Endothelial cell of umbilical vein (primary cell): ENCODE measurements at regions not wholly inside any gene's neighbourhood (a gene's known extent, or its start where the extent isn't known, plus 50 kb on each side); places are given as distances from the start of the nearest gene placed in this dataset.

Experiments used
- BruUV-seq: library from RNA; stranded (reverse); fragments of 400-500 nt; replicated peaks from 2 replicates; lab custom pipeline; 2021; lab: Mats Ljungman, UMichigan
- CTCF ChIA-PET: fragments of 300-600, 350-600 bp; sonication (Branson Sonifier 250); formaldehyde crosslinking; loops from one replicate; lab custom pipeline; 2021; ENCODE audit warnings: antibody characterized with exemption, inconsistent platforms; lab: Charles Lee
- POLR2A ChIA-PET: fragments of 300-600, 350-600 bp; sonication (Branson Sonifier 250); formaldehyde crosslinking; loops from one replicate; lab custom pipeline; 2021; ENCODE audit warnings: antibody characterized with exemption, inconsistent platforms; lab: Charles Lee
- DNase-seq: peaks from one replicate; pipeline ENCODE4 v3.0.0-alpha.2; 2011; ENCODE audit warnings: low read depth, low spot score
- FAIRE-seq: peaks from 2 replicates; lab custom pipeline; 2011; peaks lifted over from hg19 to GRCh38; lab: Jason Lieb, UNC
- H2AFZ ChIP-seq: 2 replicates; pipeline ENCODE4 v1.6.0; 2012; ENCODE audit warnings: low read depth, low read length, control low read depth, inconsistent platforms
- H3K27ac ChIP-seq: 2 replicates; pipeline ENCODE4 v1.5.1; 2011; ENCODE audit warnings: low read depth, mild to moderate bottlenecking, control low read depth, low read length, moderate library complexity; ENCODE audit not compliant: insufficient read depth
- H3K27me3 ChIP-seq, 2 experiments: 2 replicates each; pipeline versions ENCODE4 v1.6.0 to v1.6.1; 2011; ENCODE audit warnings: low read length in 2 of 2, mixed read lengths in 1 of 2; ENCODE audit not compliant: control insufficient read depth in 2 of 2, insufficient read depth in 2 of 2
- H3K36me3 ChIP-seq, 2 experiments: 2 replicates in 1 of 2; 3 replicates in 1 of 2; pipeline ENCODE4 v1.5.1; 2011; ENCODE audit warnings: low read length in 2 of 2, mild to moderate bottlenecking in 1 of 2, moderate library complexity in 1 of 2; ENCODE audit not compliant: control insufficient read depth in 2 of 2, insufficient read depth in 2 of 2; ENCODE audit errors: extremely low read depth in 1 of 2
- H3K4me1 ChIP-seq: 3 replicates; pipeline ENCODE4 v1.5.1; 2011; ENCODE audit warnings: mild to moderate bottlenecking, low read length; ENCODE audit not compliant: control insufficient read depth, insufficient read depth; ENCODE audit errors: extremely low read depth
- H3K4me2 ChIP-seq: 2 replicates; pipeline ENCODE4 v1.6.1; 2011; ENCODE audit warnings: low read length, control low read depth, mixed read lengths; ENCODE audit not compliant: insufficient read depth
- H3K4me3 ChIP-seq, 3 experiments: fragments of 200-600 bp in 1 of 3; sonication (generic), shearing (Covaris generic) in 1 of 3; replicated peaks in 1 of 3; 2 replicates each; pipeline ENCODE4 v1.5.1; 2011 to 2016; ENCODE audit warnings: control low read depth in 3 of 3, low read length in 3 of 3, mild to moderate bottlenecking in 2 of 3, inconsistent platforms in 1 of 3, low read depth in 1 of 3, moderate library complexity in 1 of 3; ENCODE audit not compliant: insufficient read depth in 1 of 3
- H3K79me2 ChIP-seq: 2 replicates; pipeline ENCODE4 v1.6.0; 2012; ENCODE audit warnings: low read length, inconsistent platforms; ENCODE audit not compliant: control insufficient read depth, insufficient read depth
- H3K9ac ChIP-seq: replicated peaks from 2 replicates; pipeline ENCODE3; 2011; ENCODE audit warnings: low read length, control low read depth; ENCODE audit not compliant: insufficient read depth; ENCODE audit errors: extremely low read depth
- H3K9me1 ChIP-seq: replicated peaks from 3 replicates; pipeline ENCODE4 v1.6.0; 2011; ENCODE audit warnings: mild to moderate bottlenecking, low read length; ENCODE audit not compliant: control insufficient read depth, insufficient read depth; ENCODE audit errors: extremely low read depth
- H3K9me3 ChIP-seq: replicated peaks from 2 replicates; pipeline ENCODE4 v1.5.1; 2012; ENCODE audit warnings: low read length, inconsistent platforms; ENCODE audit not compliant: control insufficient read depth, insufficient read depth
- H4K20me1 ChIP-seq: replicated peaks from 2 replicates; pipeline ENCODE3; 2011; ENCODE audit warnings: mild to moderate bottlenecking, low read length; ENCODE audit not compliant: control insufficient read depth, insufficient read depth; ENCODE audit errors: extremely low read depth
- EZH2 ChIP-seq: IDR thresholded peaks from 2 replicates; pipeline ENCODE4 v1.6.1; 2012; ENCODE audit warnings: borderline replicate concordance, low read depth, mild to moderate bottlenecking, moderate library complexity, low read length, inconsistent platforms; ENCODE audit not compliant: severe bottlenecking
- FOS ChIP-seq: IDR thresholded peaks from 2 replicates; pipeline ENCODE4 v1.6.1; 2011; ENCODE audit warnings: mild to moderate bottlenecking, low read length, moderate library complexity, borderline replicate concordance; ENCODE audit not compliant: insufficient read depth
- GATA2 ChIP-seq: IDR thresholded peaks from 2 replicates; pipeline ENCODE4 v1.7.0; 2011; ENCODE audit warnings: low read depth, mild to moderate bottlenecking, moderate library complexity, mixed read lengths, low read length; ENCODE audit not compliant: insufficient read length, insufficient read depth
- JUN ChIP-seq: IDR thresholded peaks from 2 replicates; pipeline ENCODE4 v1.6.1; 2011; ENCODE audit warnings: borderline replicate concordance, low read depth; ENCODE audit not compliant: insufficient read length, insufficient read depth
- MAX ChIP-seq: IDR thresholded peaks from 2 replicates; pipeline ENCODE4 v1.6.1; 2011; ENCODE audit not compliant: insufficient read depth, insufficient read length
- MYC ChIP-seq: IDR thresholded peaks from one replicate; pipeline ENCODE4 v1.6.1; 2011; ENCODE audit warnings: mild to moderate bottlenecking, low read depth, low read length
- POLR2A ChIP-seq: IDR thresholded peaks from 2 replicates; pipeline ENCODE4 v1.6.1; 2012; ENCODE audit warnings: low read depth, mild to moderate bottlenecking, control low read depth, low read length
- POLR2AphosphoS5 ChIP-seq: IDR thresholded peaks from 2 replicates; pipeline ENCODE4 v1.6.1; 2012; ENCODE audit warnings: low read depth, mild to moderate bottlenecking, control low read depth, low read length, moderate library complexity; ENCODE audit not compliant: insufficient read depth
- dilution Hi-C: fragments of 300-500 bp; cut with MboI; formaldehyde crosslinking; loops from one replicate; pipeline ENCODE4 v1.15.0; 2019; ENCODE audit warnings: low sequenced_read_pairs; ENCODE audit not compliant: extremely low pct_ligation_motif_present
- intact Hi-C: fragments of 100-400 bp; cut with micrococcal nuclease; formaldehyde crosslinking; loops from one replicate; pipeline ENCODE4 v1.10.0; 2022
- TF ChIP-seq, protein P1 (sequence below), 2 donors: IDR thresholded peaks; 1 replicate in 1 of 2; 2 replicates in 1 of 2; pipeline ENCODE4 v1.5.1; 2011; ENCODE audit warnings: low read length in 2 of 2, mild to moderate bottlenecking in 2 of 2, moderate library complexity in 2 of 2, control low read depth in 1 of 2, inconsistent platforms in 1 of 2, low read depth in 1 of 2; ENCODE audit not compliant: insufficient read depth in 1 of 2; ENCODE audit errors: extremely low read depth in 1 of 2

GRCh38 chr4:81594490-81595159 is 122.9 kb upstream of the RASGEF1B start:
- ChIA-PET POLR2A (no interaction called here), CTCF (no interaction called here)
- DNase-seq (no peak), FAIRE-seq (no peak)
- BruUV-seq = no TSS peak
- intact Hi-C loops = no loop called here
- H3K9me1 ChIP-seq = no peaks in the 10 kb centered on the region
- no peaks in the 10 kb centered on the region for H3K9me3 ChIP-seq
- no peak overlapping the region for H3K27ac ChIP-seq
- H2AFZ ChIP-seq = no peak overlapping the region
- no peaks in the 10 kb centered on the region for H3K36me3 ChIP-seq
- H4K20me1 ChIP-seq = no peaks in the 10 kb centered on the region
- H3K9ac ChIP-seq = no peak overlapping the region
- H3K4me3 ChIP-seq = no peak overlapping the region
- H3K27me3 ChIP-seq = no peaks in the 10 kb centered on the region
- no peaks in the 10 kb centered on the region for H3K79me2 ChIP-seq
- no peaks in the 10 kb centered on the region for H3K4me1 ChIP-seq
- H3K4me2 ChIP-seq = no peak overlapping the region
- dilution Hi-C loops = no loop called here
- TF ChIP-seq MAX (no peak), FOS (no peak), EZH2 (no peak), POLR2A (no peak)

GRCh38 chr4:81592701-81593100 is 121.0 kb upstream of the RASGEF1B start:
- DNase-seq (no peak), FAIRE-seq (no peak)
- H3K9me3 ChIP-seq = no peaks in the 10 kb centered on the region
- H3K27ac ChIP-seq = no peak overlapping the region
- no peaks in the 10 kb centered on the region for H3K36me3 ChIP-seq
- no peaks in the 10 kb centered on the region for H3K4me1 ChIP-seq
- no peaks in the 10 kb centered on the region for H3K9me1 ChIP-seq
- no peak overlapping the region for H3K4me3 ChIP-seq
- ChIA-PET POLR2A (no interaction called here), CTCF (no interaction called here)
- dilution Hi-C loops (no loop called here), intact Hi-C loops (no loop called here)
- no peak for TF ChIP-seq POLR2A
- no peak for TF ChIP-seq EZH2
- TF ChIP-seq MAX = no peak
- TF ChIP-seq POLR2AphosphoS5 = no peak
- TF ChIP-seq MYC = no peak
- TF ChIP-seq GATA2 = no peak
- TF ChIP-seq, protein P1, sequence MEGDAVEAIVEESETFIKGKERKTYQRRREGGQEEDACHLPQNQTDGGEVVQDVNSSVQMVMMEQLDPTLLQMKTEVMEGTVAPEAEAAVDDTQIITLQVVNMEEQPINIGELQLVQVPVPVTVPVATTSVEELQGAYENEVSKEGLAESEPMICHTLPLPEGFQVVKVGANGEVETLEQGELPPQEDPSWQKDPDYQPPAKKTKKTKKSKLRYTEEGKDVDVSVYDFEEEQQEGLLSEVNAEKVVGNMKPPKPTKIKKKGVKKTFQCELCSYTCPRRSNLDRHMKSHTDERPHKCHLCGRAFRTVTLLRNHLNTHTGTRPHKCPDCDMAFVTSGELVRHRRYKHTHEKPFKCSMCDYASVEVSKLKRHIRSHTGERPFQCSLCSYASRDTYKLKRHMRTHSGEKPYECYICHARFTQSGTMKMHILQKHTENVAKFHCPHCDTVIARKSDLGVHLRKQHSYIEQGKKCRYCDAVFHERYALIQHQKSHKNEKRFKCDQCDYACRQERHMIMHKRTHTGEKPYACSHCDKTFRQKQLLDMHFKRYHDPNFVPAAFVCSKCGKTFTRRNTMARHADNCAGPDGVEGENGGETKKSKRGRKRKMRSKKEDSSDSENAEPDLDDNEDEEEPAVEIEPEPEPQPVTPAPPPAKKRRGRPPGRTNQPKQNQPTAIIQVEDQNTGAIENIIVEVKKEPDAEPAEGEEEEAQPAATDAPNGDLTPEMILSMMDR (IDR thresholded peaks at IDR 0.05; ENCODE audit: extremely low read depth in 1 of 2, insufficient read depth in 1 of 2, low read depth in 1 of 2, low read length in 2 of 2) = no peak
- TF ChIP-seq FOS = no peak
- no peak for TF ChIP-seq JUN
- H2AFZ ChIP-seq = no peak overlapping the region
- BruUV-seq = no TSS peak
- H3K27me3 ChIP-seq = no peaks in the 10 kb centered on the region
- H3K4me2 ChIP-seq = no peak overlapping the region
- no peak overlapping the region for H3K9ac ChIP-seq
- H4K20me1 ChIP-seq = no peaks in the 10 kb centered on the region
- no peaks in the 10 kb centered on the region for H3K79me2 ChIP-seq
